Erythroblast (primary cell): ENCODE measurements at regions not wholly inside any gene's neighbourhood (a gene's known extent, or its start where the extent isn't known, plus 50 kb on each side); places are given as distances from the start of the nearest gene placed in this dataset.

Source experiments
- GATA1 ChIP-seq: IDR thresholded peaks from 2 replicates; pipeline ENCODE4 v1.6.1; 2011; ENCODE audit warnings: low read depth, mild to moderate bottlenecking, control low read depth, low read length, moderate library complexity
- POLR2A ChIP-seq: IDR thresholded peaks from 2 replicates; pipeline ENCODE4 v1.6.1; 2011; ENCODE audit warnings: mild to moderate bottlenecking, low read length

GRCh38 chr2:125747165-125747425, 908.9 kb upstream of the GYPC start:
- no peak for TF ChIP-seq POLR2A
- TF ChIP-seq GATA1 = no peak
